ENCODE measurements at regions not wholly inside any gene's neighbourhood (a gene's known extent, or its start where the extent isn't known, plus 50 kb on each side); places are given as distances from the start of the nearest gene placed in this dataset.

DNA sequence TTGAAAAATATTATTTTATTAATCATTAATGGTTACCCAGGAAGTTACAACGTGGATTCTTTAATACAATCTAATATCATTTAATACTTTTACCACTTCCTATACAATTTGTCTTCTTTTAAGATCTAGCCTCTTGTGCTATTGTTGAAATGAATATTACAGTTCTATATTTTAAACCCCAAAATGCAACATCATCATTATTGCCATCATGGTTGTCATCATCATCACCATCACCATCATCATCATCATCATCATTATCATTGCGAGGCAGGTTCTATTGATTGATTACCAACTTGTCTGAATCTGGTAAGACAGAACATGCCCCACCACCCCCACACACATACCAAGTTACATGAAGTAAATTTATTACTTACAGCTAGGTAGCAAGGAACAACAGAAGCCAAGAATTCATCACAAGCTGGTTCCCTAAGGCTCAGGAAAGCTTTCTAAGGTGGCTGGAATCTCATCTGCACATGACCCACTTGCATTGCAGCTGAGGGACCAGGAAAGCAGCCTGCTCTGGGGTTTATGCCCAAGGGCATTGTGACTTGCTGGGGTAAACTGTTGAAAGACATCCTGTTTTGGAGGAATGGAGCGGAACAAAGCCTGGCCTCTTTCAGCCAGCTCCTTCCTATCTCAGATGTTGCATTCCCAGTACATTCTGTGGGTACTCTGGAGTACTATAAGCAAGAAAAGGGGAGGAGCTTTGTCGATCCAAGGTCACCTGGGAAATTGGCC is 418.1 kb downstream of the PRR16 start:
- no peak overlapping the region for H3K4me3 Mint-ChIP-seq (ENCODE audit: low read depth)
- no peak for DNase-seq (ENCODE audit: low spot score, unreplicated experiment)
- no peaks in the 10 kb centered on the region for H3K27me3 Mint-ChIP-seq
- no peaks in the 10 kb centered on the region for H3K4me1 Mint-ChIP-seq (ENCODE audit: low read depth)
- TF ChIP-seq, protein P1, sequence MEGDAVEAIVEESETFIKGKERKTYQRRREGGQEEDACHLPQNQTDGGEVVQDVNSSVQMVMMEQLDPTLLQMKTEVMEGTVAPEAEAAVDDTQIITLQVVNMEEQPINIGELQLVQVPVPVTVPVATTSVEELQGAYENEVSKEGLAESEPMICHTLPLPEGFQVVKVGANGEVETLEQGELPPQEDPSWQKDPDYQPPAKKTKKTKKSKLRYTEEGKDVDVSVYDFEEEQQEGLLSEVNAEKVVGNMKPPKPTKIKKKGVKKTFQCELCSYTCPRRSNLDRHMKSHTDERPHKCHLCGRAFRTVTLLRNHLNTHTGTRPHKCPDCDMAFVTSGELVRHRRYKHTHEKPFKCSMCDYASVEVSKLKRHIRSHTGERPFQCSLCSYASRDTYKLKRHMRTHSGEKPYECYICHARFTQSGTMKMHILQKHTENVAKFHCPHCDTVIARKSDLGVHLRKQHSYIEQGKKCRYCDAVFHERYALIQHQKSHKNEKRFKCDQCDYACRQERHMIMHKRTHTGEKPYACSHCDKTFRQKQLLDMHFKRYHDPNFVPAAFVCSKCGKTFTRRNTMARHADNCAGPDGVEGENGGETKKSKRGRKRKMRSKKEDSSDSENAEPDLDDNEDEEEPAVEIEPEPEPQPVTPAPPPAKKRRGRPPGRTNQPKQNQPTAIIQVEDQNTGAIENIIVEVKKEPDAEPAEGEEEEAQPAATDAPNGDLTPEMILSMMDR (IDR thresholded peaks at IDR 0.05; ENCODE audit: unreplicated experiment), result no peak
- H3K27ac Mint-ChIP-seq, result no peak overlapping the region
- no peaks in the 10 kb centered on the region for H3K36me3 Mint-ChIP-seq (ENCODE audit: insufficient read depth)
- H3K9me3 Mint-ChIP-seq (ENCODE audit: low read depth), result no peaks in the 10 kb centered on the region

DNA sequence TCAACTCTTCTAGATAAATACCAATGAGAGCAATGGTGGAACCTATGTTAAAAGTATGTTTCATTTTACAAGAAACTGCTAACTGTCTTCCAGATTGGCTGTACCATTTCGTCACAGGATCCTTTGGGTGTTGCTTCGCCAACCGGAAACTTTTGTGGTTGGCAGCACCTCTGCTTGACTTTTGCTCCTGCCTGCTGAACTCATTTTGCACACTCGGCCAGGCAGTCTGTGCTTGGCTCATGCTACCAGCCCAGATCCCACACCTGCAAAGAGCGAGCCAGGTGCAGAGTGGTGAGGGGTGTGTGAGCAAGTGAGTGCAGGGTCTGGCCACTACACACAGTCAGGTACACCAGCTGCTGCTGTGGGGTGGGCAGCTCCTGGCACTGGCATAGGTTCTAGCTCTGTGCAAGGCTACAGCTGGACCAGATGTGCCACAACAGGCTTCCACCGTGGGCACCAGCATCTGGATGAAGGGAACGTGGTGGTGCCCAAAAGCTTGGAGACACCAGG is 422.3 kb downstream of the PRR16 start:
- no peak for DNase-seq (ENCODE audit: low spot score, unreplicated experiment)
- no peak overlapping the region for H3K4me3 Mint-ChIP-seq (ENCODE audit: low read depth)
- no peaks in the 10 kb centered on the region for H3K36me3 Mint-ChIP-seq (ENCODE audit: insufficient read depth)
- TF ChIP-seq, protein P1 (IDR thresholded peaks at IDR 0.05; ENCODE audit: unreplicated experiment), result no peak
- H3K9me3 Mint-ChIP-seq (ENCODE audit: low read depth), result peaks cover 3% of the 10 kb centered on the region
- H3K4me1 Mint-ChIP-seq (ENCODE audit: low read depth), result no peaks in the 10 kb centered on the region
- no peaks in the 10 kb centered on the region for H3K27me3 Mint-ChIP-seq
- H3K27ac Mint-ChIP-seq, result no peak overlapping the region

DNA sequence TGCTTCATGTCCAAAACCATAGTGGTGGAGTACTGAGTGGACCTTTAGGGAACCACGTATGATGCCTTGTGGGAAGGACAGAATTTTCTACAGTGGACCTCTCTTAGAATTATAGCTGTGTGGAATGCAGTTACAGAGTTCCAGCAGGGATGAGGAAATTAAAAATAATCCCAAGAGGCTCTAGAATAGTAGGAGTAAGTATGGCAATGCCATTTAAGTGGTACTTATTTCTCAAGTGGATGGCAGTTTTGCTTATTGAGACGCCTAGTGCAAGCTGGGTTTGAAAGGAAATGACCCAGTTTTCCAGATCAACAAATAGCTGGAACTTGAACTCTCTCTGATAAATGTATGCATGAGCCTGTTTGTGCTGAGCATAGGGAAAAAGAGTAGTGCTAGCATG is 431.6 kb downstream of the PRR16 start:
- H3K4me1 Mint-ChIP-seq (ENCODE audit: low read depth), result no peaks in the 10 kb centered on the region
- no peaks in the 10 kb centered on the region for H3K36me3 Mint-ChIP-seq (ENCODE audit: insufficient read depth)
- no peaks in the 10 kb centered on the region for H3K27me3 Mint-ChIP-seq
- DNase-seq (ENCODE audit: low spot score, unreplicated experiment), result no peak
- no peaks in the 10 kb centered on the region for H3K9me3 Mint-ChIP-seq (ENCODE audit: low read depth)
- TF ChIP-seq, protein P1 (IDR thresholded peaks at IDR 0.05; ENCODE audit: unreplicated experiment), result no peak
- no peak overlapping the region for H3K27ac Mint-ChIP-seq
- H3K4me3 Mint-ChIP-seq (ENCODE audit: low read depth), result no peak overlapping the region

DNA sequence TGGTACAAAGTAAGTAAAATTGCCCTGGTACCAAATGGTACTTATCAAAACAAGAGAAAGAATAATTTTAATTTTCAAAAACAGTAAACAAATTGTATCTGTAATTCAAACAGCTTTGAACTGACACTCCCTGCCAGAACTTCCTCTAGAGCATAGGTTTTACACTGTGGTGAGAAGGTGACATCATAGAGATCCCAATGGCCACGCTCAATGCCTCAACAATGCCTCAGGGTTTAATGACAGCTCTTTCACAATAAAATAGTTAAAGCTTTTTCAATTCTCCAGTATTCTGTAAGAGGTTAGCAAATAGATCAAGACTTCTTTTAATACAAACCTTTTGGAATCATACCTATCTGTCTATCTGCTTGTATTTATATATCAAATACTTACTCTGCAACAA is 437.1 kb downstream of the PRR16 start:
- Mint-ChIP-seq H3K4me3 (ENCODE audit: low read depth) (no peak overlapping the region), H3K27me3 (no peaks in the 10 kb centered on the region), H3K27ac (no peak overlapping the region), H3K36me3 (ENCODE audit: insufficient read depth) (no peaks in the 10 kb centered on the region), H3K9me3 (ENCODE audit: low read depth) (peaks cover 3% of the 10 kb centered on the region), H3K4me1 (ENCODE audit: low read depth) (no peaks in the 10 kb centered on the region)
- no peak for DNase-seq (ENCODE audit: low spot score, unreplicated experiment)
- TF ChIP-seq, protein P1 (IDR thresholded peaks at IDR 0.05; ENCODE audit: unreplicated experiment), result no peak

DNA sequence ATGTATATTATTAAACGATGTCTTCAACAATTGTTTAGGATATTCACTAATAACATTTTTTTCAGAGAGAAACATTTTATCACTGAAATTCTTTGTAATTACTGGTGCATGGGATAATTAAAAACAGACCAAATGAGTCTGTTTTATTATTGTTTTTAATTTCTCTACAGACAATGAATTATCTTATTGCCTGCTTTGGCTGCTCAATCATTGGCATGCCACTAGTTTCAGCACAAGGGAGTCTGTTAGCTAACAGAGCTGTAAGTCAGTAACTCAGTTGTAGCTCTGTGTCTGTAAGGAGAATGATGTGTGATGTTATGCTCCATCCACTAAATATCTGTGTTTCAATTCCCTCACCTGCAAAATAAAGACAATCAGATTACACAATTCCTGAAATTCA is 443.9 kb downstream of the PRR16 start:
- H3K27me3 Mint-ChIP-seq, result no peaks in the 10 kb centered on the region
- TF ChIP-seq, protein P1 (IDR thresholded peaks at IDR 0.05; ENCODE audit: unreplicated experiment), result no peak
- DNase-seq (ENCODE audit: low spot score, unreplicated experiment), result no peak
- no peak overlapping the region for H3K27ac Mint-ChIP-seq
- no peaks in the 10 kb centered on the region for H3K36me3 Mint-ChIP-seq (ENCODE audit: insufficient read depth)
- peaks cover 3% of the 10 kb centered on the region for H3K9me3 Mint-ChIP-seq (ENCODE audit: low read depth)
- no peaks in the 10 kb centered on the region for H3K4me1 Mint-ChIP-seq (ENCODE audit: low read depth)
- no peak overlapping the region for H3K4me3 Mint-ChIP-seq (ENCODE audit: low read depth)

Data from progenitor cell of endocrine pancreas (in vitro differentiated cells).